Natural killer cell treated with Interleukin-12 subunit alpha and Interleukin-12 subunit beta and Interleukin-15 and Interleukin-18, amount 100 ng/mL, for 72 hours (primary cell): ENCODE measurements at regions not wholly inside any gene's neighbourhood (a gene's known extent, or its start where the extent isn't known, plus 50 kb on each side); places are given as distances from the start of the nearest gene placed in this dataset.
A peak's percentile ranks its signal among the peaks of the same experiment; 100 is the strongest.
"Not testable (repeated sequence)": the region's sequence is repeated elsewhere in the genome, so short reads cannot be mapped to it uniquely, and the experiment has no call there.

Experiments used
- ATAC-seq, 2 donors: fragments of 150-1000 bp; cut with Tn5 transposase in 1 of 2; sonication (Bioruptor Pico), chemical (Tn5 transposase) in 1 of 2; 2 replicates each; pipeline ENCODE4 v1.10.0; 2021
- DNase-seq: peaks from one replicate; pipeline ENCODE4 v3.0.0; 2022; ENCODE audit warnings: low spot score
- H3K27ac Mint-ChIP-seq, 2 donors: 1 replicate in 1 of 2; 2 replicates in 1 of 2; pipeline ENCODE4 v1.8.0; 2022; ENCODE audit warnings: mixed read lengths in 2 of 2, mild to moderate bottlenecking in 1 of 2, moderate library complexity in 1 of 2
- H3K27me3 Mint-ChIP-seq, 2 donors: 1 replicate in 1 of 2; 2 replicates in 1 of 2; pipeline ENCODE4 v1.8.0; 2022; ENCODE audit warnings: mixed read lengths in 2 of 2
- H3K36me3 Mint-ChIP-seq: one replicate; pipeline ENCODE4 v1.8.0; 2022; ENCODE audit warnings: mixed read lengths
- H3K4me1 Mint-ChIP-seq, 2 donors: 1 replicate in 1 of 2; 2 replicates in 1 of 2; pipeline ENCODE4 v1.8.0; 2022; ENCODE audit warnings: low read depth in 2 of 2, mixed read lengths in 2 of 2, mild to moderate bottlenecking in 1 of 2
- H3K4me3 Mint-ChIP-seq: one replicate; pipeline ENCODE4 v1.8.0; 2022; ENCODE audit warnings: mixed read lengths
- H3K9me3 Mint-ChIP-seq: 2 replicates; pipeline ENCODE4 v1.8.0; 2022; ENCODE audit warnings: mixed read lengths

- not testable (repeated sequence) for H3K9me3 Mint-ChIP-seq, H3K4me3 Mint-ChIP-seq, H3K36me3 Mint-ChIP-seq, ATAC-seq, DNase-seq, H3K4me1 Mint-ChIP-seq, H3K27ac Mint-ChIP-seq
- peaks cover 0 to 15% of the 10 kb centered on the region in 2 donors for H3K27me3 Mint-ChIP-seq
These were observed 81.6 kb downstream of the P2RY10 start for GRCh38 chrX:79026742-79027141.

DNA sequence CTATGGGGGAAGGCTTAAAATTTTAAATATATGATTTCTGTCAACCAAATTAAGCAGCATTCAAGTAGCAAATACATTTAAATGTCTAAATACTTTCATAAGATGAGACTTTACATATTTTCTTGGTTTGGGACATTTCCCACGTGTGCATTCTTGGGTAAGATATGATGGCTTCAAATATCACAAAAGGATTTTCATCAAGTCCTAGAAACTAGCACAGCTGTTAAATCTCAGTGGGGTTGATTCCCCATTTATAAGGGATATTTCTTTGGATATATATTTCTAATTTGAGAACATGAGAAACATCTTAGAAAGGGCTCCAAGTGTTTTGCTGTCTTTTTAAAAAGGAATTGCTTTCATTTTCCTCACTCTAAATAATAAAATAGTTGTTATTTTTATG, 90.2 kb downstream of the P2RY10 start:
- ATAC-seq (no peak), DNase-seq (no peak)
- Mint-ChIP-seq H3K27me3 (peaks cover 0 to 28% of the 10 kb centered on the region in 2 donors), H3K4me1 (peaks cover 4 to 7% of the 10 kb centered on the region in 2 donors), H3K4me3 (no peak overlapping the region), H3K36me3 (no peaks in the 10 kb centered on the region), H3K9me3 (no peaks in the 10 kb centered on the region), H3K27ac (no peak overlapping the region)

DNA sequence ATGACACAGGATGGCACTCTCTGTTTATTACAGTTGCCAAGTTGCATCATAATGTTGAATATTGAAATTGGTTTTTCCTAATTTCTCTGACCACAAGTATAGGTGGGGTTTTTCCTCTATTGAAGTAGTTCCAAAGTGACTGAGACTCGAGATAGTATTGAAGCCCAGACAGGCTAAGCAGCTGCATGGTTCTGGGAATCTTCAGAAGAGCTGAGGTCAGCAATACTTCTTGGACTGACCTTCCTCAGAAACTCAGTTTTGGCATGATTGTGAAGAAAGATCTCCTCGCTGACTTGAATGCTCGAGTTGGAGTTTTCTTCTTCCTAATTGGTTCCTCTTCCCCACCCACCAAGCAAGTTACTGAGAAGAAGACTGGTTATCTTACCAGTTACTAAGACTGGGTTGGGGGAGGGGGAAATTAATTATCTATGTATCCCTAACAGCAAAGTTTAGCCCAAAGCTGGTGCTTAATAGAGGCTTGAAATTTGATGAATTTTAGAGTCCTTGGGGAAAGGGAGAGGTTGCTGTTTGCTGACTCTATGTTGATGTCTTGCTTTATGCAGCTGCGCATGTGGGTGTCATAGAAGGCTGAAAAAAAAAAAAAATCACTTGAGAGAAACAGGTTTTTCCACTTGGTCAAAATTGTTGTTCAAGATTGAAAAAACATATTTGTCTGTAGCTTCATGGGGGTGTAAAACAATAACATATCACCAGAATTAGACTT, 91.1 kb downstream of the P2RY10 start:
- peaks cover 4 to 7% of the 10 kb centered on the region in 2 donors for H3K4me1 Mint-ChIP-seq
- H3K36me3 Mint-ChIP-seq, result no peaks in the 10 kb centered on the region
- ATAC-seq (no peak), DNase-seq (no peak)
- no peaks in the 10 kb centered on the region for H3K9me3 Mint-ChIP-seq
- H3K4me3 Mint-ChIP-seq, result no peak overlapping the region
- H3K27ac Mint-ChIP-seq, result no peak overlapping the region
- peaks cover 0 to 26% of the 10 kb centered on the region in 2 donors for H3K27me3 Mint-ChIP-seq

DNA sequence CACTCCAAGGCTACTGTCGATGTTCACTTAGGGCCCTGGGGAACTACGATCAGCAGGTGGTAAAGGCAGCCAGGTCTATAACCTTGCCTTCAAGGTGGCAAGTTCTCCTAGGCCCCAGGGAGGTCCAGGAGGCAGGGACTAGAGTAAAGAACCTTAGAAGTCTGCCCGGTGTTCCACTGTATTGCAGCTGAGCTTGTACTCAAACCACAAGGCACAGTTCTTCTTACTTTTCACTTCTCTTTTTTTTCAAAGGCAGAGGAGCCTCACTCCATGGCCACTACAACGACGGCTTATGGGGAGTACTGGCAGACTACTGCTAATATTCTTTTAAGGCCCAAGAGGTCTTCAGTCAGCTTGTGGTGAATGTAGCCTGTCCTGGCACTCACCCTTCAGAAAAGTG, 78.8 kb upstream of the GPR174 start:
- Mint-ChIP-seq H3K4me3 (no peak overlapping the region), H3K27ac (no peak overlapping the region), H3K9me3 (peaks cover 8% of the 10 kb centered on the region), H3K36me3 (peaks cover 19% of the 10 kb centered on the region), H3K27me3 (peaks cover 0 to 20% of the 10 kb centered on the region in 2 donors), H3K4me1 (peaks cover 0 to 8% of the 10 kb centered on the region in 2 donors)
- ATAC-seq, result no peak
- no peak for DNase-seq

DNA sequence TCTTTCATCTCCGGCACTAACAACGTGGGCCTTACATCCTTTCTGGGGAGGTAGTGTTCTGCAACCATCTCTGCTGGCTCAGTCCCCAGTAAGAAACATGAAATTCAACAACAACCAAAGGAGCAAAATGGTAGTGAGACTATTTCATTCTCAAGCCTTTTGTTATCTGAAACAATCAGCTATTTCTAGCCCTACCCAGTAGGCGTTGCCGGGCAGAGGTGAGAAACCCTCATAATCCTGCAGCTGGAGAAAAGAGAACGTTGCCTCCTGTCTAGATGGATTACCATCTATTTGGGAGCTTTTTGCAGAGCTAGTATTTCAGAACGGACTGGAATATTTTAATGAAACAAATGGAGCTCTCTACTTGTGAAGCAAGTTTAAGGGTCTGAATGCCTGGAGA, 66.4 kb upstream of the GPR174 start:
- Mint-ChIP-seq H3K9me3 (peaks cover 2% of the 10 kb centered on the region), H3K4me3 (no peak overlapping the region), H3K4me1 (peaks cover 5% of the 10 kb centered on the region in 2 donors), H3K27ac (no peak overlapping the region), H3K27me3 (peaks cover 0 to 6% of the 10 kb centered on the region in 2 donors), H3K36me3 (peaks cover 5% of the 10 kb centered on the region)
- DNase-seq, result no peak
- ATAC-seq, result no peak

- no peak for ATAC-seq
- Mint-ChIP-seq H3K4me3 (no peak overlapping the region), H3K9me3 (peaks cover under 1% of the 10 kb centered on the region), H3K4me1 (peaks cover 5% of the 10 kb centered on the region in 2 donors), H3K36me3 (no peaks in the 10 kb centered on the region), H3K27ac (no peak overlapping the region), H3K27me3 (peaks cover 0 to 3% of the 10 kb centered on the region in 2 donors)
- DNase-seq, result no peak
These were observed 65.0 kb upstream of the GPR174 start for GRCh38 chrX:79079477-79079876.

- H3K4me1 Mint-ChIP-seq, result peaks cover 5 to 10% of the 10 kb centered on the region in 2 donors
- H3K36me3 Mint-ChIP-seq, result no peaks in the 10 kb centered on the region
- H3K4me3 Mint-ChIP-seq, result no peak overlapping the region
- DNase-seq, result no peak
- peaks cover 0 to 7% of the 10 kb centered on the region in 2 donors for H3K27me3 Mint-ChIP-seq
- H3K9me3 Mint-ChIP-seq, result no peaks in the 10 kb centered on the region
- no peak for ATAC-seq
- H3K27ac Mint-ChIP-seq, result no peak overlapping the region
These were observed 64.3 kb upstream of the GPR174 start for GRCh38 chrX:79080141-79080540.

DNA sequence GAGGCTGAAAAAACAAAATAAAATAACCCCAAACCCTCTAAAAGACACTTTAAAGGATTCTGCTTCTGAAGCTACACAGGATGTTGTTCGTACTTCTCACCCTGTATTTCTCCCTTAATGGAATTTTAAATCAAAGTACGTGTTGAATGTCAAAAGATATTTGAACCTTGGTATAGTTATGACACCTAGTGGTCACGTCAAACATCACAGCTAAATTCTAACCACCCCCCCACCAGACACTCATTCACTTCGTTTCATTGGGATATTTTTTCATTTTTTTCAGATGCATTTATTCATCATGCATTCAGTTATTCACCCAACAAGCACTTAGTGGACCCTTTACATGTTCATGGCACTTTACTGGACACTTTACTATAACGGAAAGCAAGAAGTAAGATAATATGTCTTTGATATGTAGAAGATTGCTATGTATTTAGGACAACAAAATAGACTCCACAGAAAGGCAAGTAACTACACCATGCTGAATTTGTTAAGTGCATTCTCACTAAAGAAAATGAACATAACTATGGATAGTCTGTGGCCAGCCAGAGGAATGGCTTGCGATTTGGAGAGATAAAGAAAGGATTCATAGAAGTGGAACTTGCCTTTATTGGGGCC, 62.5 kb upstream of the GPR174 start:
- no peak for DNase-seq
- peak in 1 of 2 donors; percentile 77 for ATAC-seq
- Mint-ChIP-seq H3K4me1 (peaks cover 5 to 12% of the 10 kb centered on the region in 2 donors), H3K4me3 (peak overlapping the region; percentile 56), H3K27me3 (peaks cover 0 to 7% of the 10 kb centered on the region in 2 donors), H3K36me3 (no peaks in the 10 kb centered on the region), H3K9me3 (no peaks in the 10 kb centered on the region), H3K27ac (peak overlapping the region; percentile 19 to 27)

GRCh38 chrX:79082899-79083298, 61.6 kb upstream of the GPR174 start:
- no peak for ATAC-seq

DNA sequence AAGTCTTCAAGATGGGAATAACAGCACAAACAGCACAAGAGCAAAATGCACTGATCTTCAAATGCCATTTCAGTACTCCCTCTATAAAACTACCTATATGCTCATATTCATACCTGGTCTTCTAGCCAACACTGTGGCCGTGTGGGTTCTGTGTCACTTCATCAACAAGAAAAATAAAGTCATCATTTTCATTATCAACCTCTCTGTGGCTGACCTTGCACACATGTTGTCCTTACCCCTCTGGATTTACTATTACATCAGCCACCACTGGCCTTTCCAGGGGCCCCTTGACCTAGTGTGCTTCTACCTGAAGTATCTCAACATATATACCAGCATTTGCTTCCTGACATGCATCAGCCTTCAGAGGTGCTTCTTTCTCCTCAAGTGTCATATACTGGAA, 59.6 kb upstream of the GPR174 start:
- Mint-ChIP-seq H3K27me3 (peaks cover 0 to 7% of the 10 kb centered on the region in 2 donors), H3K36me3 (no peaks in the 10 kb centered on the region), H3K9me3 (no peaks in the 10 kb centered on the region), H3K27ac (no peak overlapping the region), H3K4me3 (no peak overlapping the region), H3K4me1 (peaks cover 11 to 17% of the 10 kb centered on the region in 2 donors)
- ATAC-seq, result no peak
- no peak for DNase-seq

More at GRCh38 chrX:79082899-79083298, 61.6 kb upstream of the GPR174 start:
- H3K36me3 Mint-ChIP-seq, result no peaks in the 10 kb centered on the region
- H3K4me3 Mint-ChIP-seq, result peak overlapping the region; percentile 36
- peak overlapping the region; percentile 23 to 72 for H3K27ac Mint-ChIP-seq
- H3K9me3 Mint-ChIP-seq, result no peaks in the 10 kb centered on the region
- no peak for DNase-seq
- peaks cover 0 to 7% of the 10 kb centered on the region in 2 donors for H3K27me3 Mint-ChIP-seq
- H3K4me1 Mint-ChIP-seq, result peaks cover 5 to 13% of the 10 kb centered on the region in 2 donors

GRCh38 chrX:79089896-79090584, 54.4 kb upstream of the GPR174 start:
- Mint-ChIP-seq H3K9me3 (no peaks in the 10 kb centered on the region), H3K4me3 (peak overlapping the region; percentile 28), H3K27ac (peak overlapping the region; percentile 84 to 97), H3K4me1 (peaks cover 28 to 30% of the 10 kb centered on the region in 2 donors), H3K36me3 (peaks cover 10% of the 10 kb centered on the region), H3K27me3 (peaks cover 0 to 2% of the 10 kb centered on the region in 2 donors)
- peak in 1 of 2 donors; percentile 20 for ATAC-seq
- DNase-seq, result no peak

GRCh38 chrX:79094075-79094832, 50.2 kb upstream of the GPR174 start:
- DNase-seq (no peak), ATAC-seq (no peak)
- peaks cover 0 to 2% of the 10 kb centered on the region in 2 donors for H3K27me3 Mint-ChIP-seq
- H3K4me1 Mint-ChIP-seq, result peaks cover 52 to 57% of the 10 kb centered on the region in 2 donors
- H3K36me3 Mint-ChIP-seq, result peaks cover 10% of the 10 kb centered on the region
- H3K9me3 Mint-ChIP-seq, result no peaks in the 10 kb centered on the region
- H3K27ac Mint-ChIP-seq, result peak overlapping the region; percentile 94 to 97
- H3K4me3 Mint-ChIP-seq, result peak overlapping the region; percentile 30
